ENCODE measurements at regions not wholly inside any gene's neighbourhood (a gene's known extent, or its start where the extent isn't known, plus 50 kb on each side); places are given as distances from the start of the nearest gene placed in this dataset.
"Not testable (repeated sequence)": the region's sequence is repeated elsewhere in the genome, so short reads cannot be mapped to it uniquely, and the experiment has no call there.

GRCh38 chr6:161657-162056 lies 130.6 kb upstream of the DUSP22 start:
- H3K27ac ChIP-seq (replicated peaks); DNase-seq (ENCODE audit: low read depth in 1 of 2, low spot score in 1 of 2); H3K4me3 ChIP-seq (replicated peaks; ENCODE audit: insufficient read depth, low read length); H3K27me3 ChIP-seq (ENCODE audit: insufficient read depth, poor library complexity, severe bottlenecking): not testable (repeated sequence)

- Histone ChIP-seq H3K27me3 (ENCODE audit: insufficient read depth, poor library complexity, severe bottlenecking) (no peaks in the 10 kb centered on the region), H3K27ac (replicated peaks) (no peak overlapping the region), H3K4me3 (replicated peaks; ENCODE audit: insufficient read depth, low read length) (no peak overlapping the region)
- TF ChIP-seq, protein P1, sequence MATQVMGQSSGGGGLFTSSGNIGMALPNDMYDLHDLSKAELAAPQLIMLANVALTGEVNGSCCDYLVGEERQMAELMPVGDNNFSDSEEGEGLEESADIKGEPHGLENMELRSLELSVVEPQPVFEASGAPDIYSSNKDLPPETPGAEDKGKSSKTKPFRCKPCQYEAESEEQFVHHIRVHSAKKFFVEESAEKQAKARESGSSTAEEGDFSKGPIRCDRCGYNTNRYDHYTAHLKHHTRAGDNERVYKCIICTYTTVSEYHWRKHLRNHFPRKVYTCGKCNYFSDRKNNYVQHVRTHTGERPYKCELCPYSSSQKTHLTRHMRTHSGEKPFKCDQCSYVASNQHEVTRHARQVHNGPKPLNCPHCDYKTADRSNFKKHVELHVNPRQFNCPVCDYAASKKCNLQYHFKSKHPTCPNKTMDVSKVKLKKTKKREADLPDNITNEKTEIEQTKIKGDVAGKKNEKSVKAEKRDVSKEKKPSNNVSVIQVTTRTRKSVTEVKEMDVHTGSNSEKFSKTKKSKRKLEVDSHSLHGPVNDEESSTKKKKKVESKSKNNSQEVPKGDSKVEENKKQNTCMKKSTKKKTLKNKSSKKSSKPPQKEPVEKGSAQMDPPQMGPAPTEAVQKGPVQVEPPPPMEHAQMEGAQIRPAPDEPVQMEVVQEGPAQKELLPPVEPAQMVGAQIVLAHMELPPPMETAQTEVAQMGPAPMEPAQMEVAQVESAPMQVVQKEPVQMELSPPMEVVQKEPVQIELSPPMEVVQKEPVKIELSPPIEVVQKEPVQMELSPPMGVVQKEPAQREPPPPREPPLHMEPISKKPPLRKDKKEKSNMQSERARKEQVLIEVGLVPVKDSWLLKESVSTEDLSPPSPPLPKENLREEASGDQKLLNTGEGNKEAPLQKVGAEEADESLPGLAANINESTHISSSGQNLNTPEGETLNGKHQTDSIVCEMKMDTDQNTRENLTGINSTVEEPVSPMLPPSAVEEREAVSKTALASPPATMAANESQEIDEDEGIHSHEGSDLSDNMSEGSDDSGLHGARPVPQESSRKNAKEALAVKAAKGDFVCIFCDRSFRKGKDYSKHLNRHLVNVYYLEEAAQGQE (IDR thresholded peaks at IDR 0.05; ENCODE audit: insufficient replicate concordance, low read depth), result no peak
- TF ChIP-seq, protein P2, sequence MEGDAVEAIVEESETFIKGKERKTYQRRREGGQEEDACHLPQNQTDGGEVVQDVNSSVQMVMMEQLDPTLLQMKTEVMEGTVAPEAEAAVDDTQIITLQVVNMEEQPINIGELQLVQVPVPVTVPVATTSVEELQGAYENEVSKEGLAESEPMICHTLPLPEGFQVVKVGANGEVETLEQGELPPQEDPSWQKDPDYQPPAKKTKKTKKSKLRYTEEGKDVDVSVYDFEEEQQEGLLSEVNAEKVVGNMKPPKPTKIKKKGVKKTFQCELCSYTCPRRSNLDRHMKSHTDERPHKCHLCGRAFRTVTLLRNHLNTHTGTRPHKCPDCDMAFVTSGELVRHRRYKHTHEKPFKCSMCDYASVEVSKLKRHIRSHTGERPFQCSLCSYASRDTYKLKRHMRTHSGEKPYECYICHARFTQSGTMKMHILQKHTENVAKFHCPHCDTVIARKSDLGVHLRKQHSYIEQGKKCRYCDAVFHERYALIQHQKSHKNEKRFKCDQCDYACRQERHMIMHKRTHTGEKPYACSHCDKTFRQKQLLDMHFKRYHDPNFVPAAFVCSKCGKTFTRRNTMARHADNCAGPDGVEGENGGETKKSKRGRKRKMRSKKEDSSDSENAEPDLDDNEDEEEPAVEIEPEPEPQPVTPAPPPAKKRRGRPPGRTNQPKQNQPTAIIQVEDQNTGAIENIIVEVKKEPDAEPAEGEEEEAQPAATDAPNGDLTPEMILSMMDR (IDR thresholded peaks at IDR 0.05; ENCODE audit: insufficient read depth, low read length), result no peak
- TF ChIP-seq GABPA (IDR thresholded peaks at IDR 0.05; ENCODE audit: low read depth) (no peak), POLR2AphosphoS5 (IDR thresholded peaks at IDR 0.05; ENCODE audit: low read depth) (no peak), SPI1 (IDR thresholded peaks at IDR 0.05; ENCODE audit: borderline replicate concordance, low read depth) (no peak)
- DNase-seq (ENCODE audit: low read depth in 1 of 2, low spot score in 1 of 2), result no peak
These were observed 127.6 kb upstream of the DUSP22 start for GRCh38 chr6:164720-165119.

DNA sequence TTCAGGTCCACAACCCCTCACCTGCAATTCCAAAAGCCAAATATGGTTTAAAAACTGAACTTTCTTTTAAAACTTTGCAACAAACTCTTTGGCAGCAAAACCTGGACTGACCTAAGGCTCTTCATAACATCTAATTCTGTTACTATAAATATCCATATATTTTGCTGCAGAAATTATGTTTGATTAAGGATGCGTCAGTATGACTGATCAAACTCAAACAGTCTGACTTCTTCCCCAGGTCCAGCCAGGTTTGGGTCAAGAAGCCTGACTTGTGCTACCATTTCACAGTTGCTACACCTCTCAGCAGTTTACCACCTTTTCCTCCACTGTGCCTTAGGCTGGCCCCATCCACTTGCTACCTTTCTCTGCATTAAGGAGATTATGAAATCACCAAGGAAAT lies 127.0 kb upstream of the DUSP22 start:
- DNase-seq (ENCODE audit: low read depth in 1 of 2, low spot score in 1 of 2), result no peak
- no peaks in the 10 kb centered on the region for H3K27me3 ChIP-seq (ENCODE audit: insufficient read depth, poor library complexity, severe bottlenecking)
- TF ChIP-seq, protein P2 (IDR thresholded peaks at IDR 0.05; ENCODE audit: insufficient read depth, low read length), result no peak
- TF ChIP-seq GABPA (IDR thresholded peaks at IDR 0.05; ENCODE audit: low read depth) (no peak), POLR2AphosphoS5 (IDR thresholded peaks at IDR 0.05; ENCODE audit: low read depth) (no peak), SPI1 (IDR thresholded peaks at IDR 0.05; ENCODE audit: borderline replicate concordance, low read depth) (no peak)
- TF ChIP-seq, protein P1 (IDR thresholded peaks at IDR 0.05; ENCODE audit: insufficient replicate concordance, low read depth), result no peak

DNA sequence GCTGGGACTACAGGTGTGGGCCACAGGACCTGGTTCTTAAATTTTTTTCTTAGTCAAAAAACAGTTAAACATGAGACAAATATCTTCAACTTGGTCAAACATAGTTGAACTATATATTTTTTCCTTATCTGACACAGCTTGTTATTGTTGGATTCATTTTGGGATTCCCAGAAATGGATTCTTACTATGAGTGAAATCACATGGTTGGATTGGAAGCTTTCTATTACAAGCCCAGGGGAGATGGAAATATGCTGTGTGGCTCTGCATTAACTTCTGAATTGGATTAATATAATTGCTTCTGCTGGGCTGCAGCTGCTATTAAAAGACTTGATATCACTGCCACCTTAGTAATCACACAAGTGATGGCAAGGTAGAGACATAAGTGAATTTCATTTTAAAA lies 126.4 kb upstream of the DUSP22 start:
- DNase-seq (ENCODE audit: low read depth in 1 of 2, low spot score in 1 of 2), result no peak
- H3K4me3 ChIP-seq (replicated peaks; ENCODE audit: insufficient read depth, low read length), result no peak overlapping the region
- no peaks in the 10 kb centered on the region for H3K27me3 ChIP-seq (ENCODE audit: insufficient read depth, poor library complexity, severe bottlenecking)
- H3K27ac ChIP-seq (replicated peaks), result no peak overlapping the region
- TF ChIP-seq SPI1 (IDR thresholded peaks at IDR 0.05; ENCODE audit: borderline replicate concordance, low read depth) (no peak), POLR2AphosphoS5 (IDR thresholded peaks at IDR 0.05; ENCODE audit: low read depth) (no peak), GABPA (IDR thresholded peaks at IDR 0.05; ENCODE audit: low read depth) (no peak)
- TF ChIP-seq, protein P1 (IDR thresholded peaks at IDR 0.05; ENCODE audit: insufficient replicate concordance, low read depth), result no peak
- TF ChIP-seq, protein P2 (IDR thresholded peaks at IDR 0.05; ENCODE audit: insufficient read depth, low read length), result no peak

More for the DNA sequence above, 127.0 kb upstream of the DUSP22 start:
- Histone ChIP-seq H3K4me3 (replicated peaks; ENCODE audit: insufficient read depth, low read length) (no peak overlapping the region), H3K27ac (replicated peaks) (no peak overlapping the region)
